ENCODE measurements at regions not wholly inside any gene's neighbourhood (a gene's known extent, or its start where the extent isn't known, plus 50 kb on each side); places are given as distances from the start of the nearest gene placed in this dataset.

DNA sequence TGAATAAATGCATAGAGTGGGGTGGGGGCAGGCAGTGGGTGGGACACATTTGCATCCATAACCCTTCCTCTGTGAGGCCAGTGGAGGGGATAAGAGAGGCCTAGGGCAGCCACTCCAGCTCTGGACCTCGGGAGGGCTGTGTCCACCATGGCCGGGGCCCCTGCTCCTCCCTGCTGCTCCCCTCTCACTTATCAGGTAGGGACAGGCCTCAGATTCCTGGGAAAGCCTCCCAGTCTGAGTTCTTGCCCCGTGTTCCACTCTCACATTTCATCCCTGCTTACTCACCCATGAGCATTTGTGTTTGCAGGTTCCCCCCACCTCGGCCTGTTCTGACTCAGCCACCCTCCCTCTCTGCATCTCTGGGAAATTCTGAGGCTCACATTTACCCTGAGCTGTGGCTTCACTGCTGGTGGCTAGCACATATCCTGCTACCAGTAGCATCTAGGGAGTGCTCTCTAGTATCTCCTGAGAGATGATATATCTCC lies 128.7 kb upstream of the TOP3B start:
- peak overlapping the region in 4 of 7 donors; percentile 41 to 87 (median 63) for H3K27ac Mint-ChIP-seq
- peak overlapping the region in 2 of 8 donors; percentile 20 to 28 for H3K4me3 Mint-ChIP-seq
- DNase-seq = no peak
- Histone ChIP-seq H3K9me3 (ENCODE audit: control insufficient read depth in 1 of 2, low read length in 2 of 2) (no peaks in the 10 kb centered on the region), H3K4me3 (ENCODE audit: low read length in 2 of 2) (no peak overlapping the region), H3K27ac (ENCODE audit: low read depth, low read length) (no peak overlapping the region), H3K27me3 (ENCODE audit: insufficient read depth, low read length) (no peaks in the 10 kb centered on the region), H3K36me3 (ENCODE audit: insufficient read depth, low read length) (no peaks in the 10 kb centered on the region), H3K4me1 (ENCODE audit: insufficient read depth, low read length) (peaks cover 19% of the 10 kb centered on the region)
- intact Hi-C loops (cut with micrococcal nuclease) = no loop called here
- no peaks in the 10 kb centered on the region for H3K36me3 Mint-ChIP-seq
- ChIA-PET CTCF (ENCODE audit: partially characterized antibody) (no interaction called here), POLR2A (ENCODE audit: partially characterized antibody) (no interaction called here)
- no peaks in the 10 kb centered on the region for H3K9me3 Mint-ChIP-seq
- peaks cover 8 to 20% (median 14%) of the 10 kb centered on the region in 4 donors for H3K4me1 Mint-ChIP-seq
- peaks cover 0 to 1% of the 10 kb centered on the region in 2 donors for H3K27me3 Mint-ChIP-seq

GRCh38 chr22:22110548-22111266 lies 128.1 kb upstream of the TOP3B start:
- Histone ChIP-seq H3K36me3 (ENCODE audit: insufficient read depth, low read length) (no peaks in the 10 kb centered on the region), H3K27ac (ENCODE audit: low read depth, low read length) (no peak overlapping the region), H3K4me3 (ENCODE audit: low read length in 2 of 2) (no peak overlapping the region), H3K27me3 (ENCODE audit: insufficient read depth, low read length) (no peaks in the 10 kb centered on the region), H3K9me3 (ENCODE audit: control insufficient read depth in 1 of 2, low read length in 2 of 2) (no peaks in the 10 kb centered on the region), H3K4me1 (ENCODE audit: insufficient read depth, low read length) (peaks cover 19% of the 10 kb centered on the region)
- intact Hi-C loops (cut with micrococcal nuclease) = no loop called here
- Mint-ChIP-seq H3K36me3 (no peaks in the 10 kb centered on the region), H3K4me1 (peaks cover 8 to 20% (median 14%) of the 10 kb centered on the region in 4 donors), H3K9me3 (no peaks in the 10 kb centered on the region), H3K27me3 (peaks cover 0 to 1% of the 10 kb centered on the region in 2 donors), H3K27ac (peak overlapping the region in 4 of 7 donors; percentile 41 to 85 (median 62)), H3K4me3 (no peak overlapping the region)
- CTCF ChIA-PET (ENCODE audit: partially characterized antibody) = no interaction called here
- POLR2A ChIA-PET (ENCODE audit: partially characterized antibody) = no interaction called here
- DNase-seq = peak; percentile 11 to 50 (median 17)

- ChIA-PET CTCF (ENCODE audit: partially characterized antibody) (no interaction called here), POLR2A (ENCODE audit: partially characterized antibody) (no interaction called here)
- intact Hi-C loops (cut with micrococcal nuclease) = no loop called here
- no peak overlapping the region for H3K4me3 Mint-ChIP-seq
- H3K27ac Mint-ChIP-seq = peak overlapping the region in 2 of 7 donors; percentile 28 to 35
- no peak for DNase-seq
- Histone ChIP-seq H3K4me1 (ENCODE audit: insufficient read depth, low read length) (peaks cover 19% of the 10 kb centered on the region), H3K36me3 (ENCODE audit: insufficient read depth, low read length) (no peaks in the 10 kb centered on the region), H3K4me3 (ENCODE audit: low read length in 2 of 2) (no peak overlapping the region), H3K9me3 (ENCODE audit: control insufficient read depth in 1 of 2, low read length in 2 of 2) (no peaks in the 10 kb centered on the region), H3K27me3 (ENCODE audit: insufficient read depth, low read length) (no peaks in the 10 kb centered on the region), H3K27ac (ENCODE audit: low read depth, low read length) (no peak overlapping the region)
- H3K4me1 Mint-ChIP-seq = peaks cover 8 to 20% (median 14%) of the 10 kb centered on the region in 4 donors
- H3K36me3 Mint-ChIP-seq = no peaks in the 10 kb centered on the region
- no peaks in the 10 kb centered on the region for H3K9me3 Mint-ChIP-seq
- peaks cover 0 to 5% of the 10 kb centered on the region in 2 donors for H3K27me3 Mint-ChIP-seq
Observed at GRCh38 chr22:22109693-22110466, 127.3 kb upstream of the TOP3B start.

GRCh38 chr22:22106855-22107254 lies 124.3 kb upstream of the TOP3B start:
- no peaks in the 10 kb centered on the region for H3K36me3 ChIP-seq (ENCODE audit: insufficient read depth, low read length)
- intact Hi-C loops (cut with micrococcal nuclease) = no loop called here
- Mint-ChIP-seq H3K36me3 (no peaks in the 10 kb centered on the region), H3K4me1 (peaks cover 8 to 19% (median 13%) of the 10 kb centered on the region in 4 donors), H3K9me3 (no peaks in the 10 kb centered on the region), H3K27ac (no peak overlapping the region), H3K27me3 (peaks cover 5 to 6% of the 10 kb centered on the region in 2 donors), H3K4me3 (no peak overlapping the region)
- CTCF ChIA-PET (ENCODE audit: partially characterized antibody) = no interaction called here
- no peak overlapping the region for H3K27ac ChIP-seq (ENCODE audit: low read depth, low read length)
- peaks cover 19% of the 10 kb centered on the region for H3K4me1 ChIP-seq (ENCODE audit: insufficient read depth, low read length)
- no peak overlapping the region for H3K4me3 ChIP-seq (ENCODE audit: low read length in 2 of 2)
- POLR2A ChIA-PET (ENCODE audit: partially characterized antibody) = no interaction called here
- no peaks in the 10 kb centered on the region for H3K9me3 ChIP-seq (ENCODE audit: control insufficient read depth in 1 of 2, low read length in 2 of 2)
- DNase-seq = no peak
- H3K27me3 ChIP-seq (ENCODE audit: insufficient read depth, low read length) = no peaks in the 10 kb centered on the region

DNA sequence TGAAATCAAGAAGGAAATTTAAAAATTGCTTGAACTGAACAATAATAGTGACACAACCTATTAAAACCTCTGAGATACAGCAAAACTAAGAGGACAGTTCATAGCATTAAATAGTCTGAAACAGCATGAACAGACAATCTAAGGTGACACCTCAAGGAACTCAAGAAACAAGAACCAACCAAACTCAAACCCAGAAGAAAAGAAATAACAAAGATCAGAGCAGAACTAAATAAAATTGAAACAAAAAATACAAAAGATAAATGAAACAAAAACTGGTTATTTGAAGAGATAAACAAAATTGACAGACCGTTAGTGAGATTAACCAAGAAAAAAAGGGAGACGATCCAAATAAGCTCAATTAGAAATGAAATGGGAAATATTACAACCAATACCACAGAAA lies 122.8 kb upstream of the TOP3B start:
- Histone ChIP-seq H3K4me1 (ENCODE audit: insufficient read depth, low read length) (peaks cover 5% of the 10 kb centered on the region), H3K9me3 (ENCODE audit: control insufficient read depth in 1 of 2, low read length in 2 of 2) (no peaks in the 10 kb centered on the region), H3K4me3 (ENCODE audit: low read length in 2 of 2) (no peak overlapping the region), H3K27me3 (ENCODE audit: insufficient read depth, low read length) (no peaks in the 10 kb centered on the region), H3K36me3 (ENCODE audit: insufficient read depth, low read length) (no peaks in the 10 kb centered on the region), H3K27ac (ENCODE audit: low read depth, low read length) (no peak overlapping the region)
- ChIA-PET POLR2A (ENCODE audit: partially characterized antibody) (no interaction called here), CTCF (ENCODE audit: partially characterized antibody) (no interaction called here)
- no peak overlapping the region for H3K27ac Mint-ChIP-seq
- peaks cover 5 to 6% of the 10 kb centered on the region in 2 donors for H3K27me3 Mint-ChIP-seq
- H3K4me1 Mint-ChIP-seq = peaks cover 0 to 4% (median 0%) of the 10 kb centered on the region in 4 donors
- no peak overlapping the region for H3K4me3 Mint-ChIP-seq
- no peaks in the 10 kb centered on the region for H3K36me3 Mint-ChIP-seq
- no peak for DNase-seq
- H3K9me3 Mint-ChIP-seq = no peaks in the 10 kb centered on the region
- intact Hi-C loops (cut with micrococcal nuclease) = no loop called here

GRCh38 chr22:22103078-22103875 lies 120.7 kb upstream of the TOP3B start:
- Mint-ChIP-seq H3K9me3 (no peaks in the 10 kb centered on the region), H3K27me3 (peaks cover 7 to 13% of the 10 kb centered on the region in 2 donors), H3K4me3 (no peak overlapping the region), H3K4me1 (no peaks in the 10 kb centered on the region), H3K36me3 (no peaks in the 10 kb centered on the region), H3K27ac (no peak overlapping the region)
- DNase-seq = no peak
- Histone ChIP-seq H3K4me3 (ENCODE audit: low read length in 2 of 2) (no peak overlapping the region), H3K9me3 (ENCODE audit: control insufficient read depth in 1 of 2, low read length in 2 of 2) (no peaks in the 10 kb centered on the region), H3K27me3 (ENCODE audit: insufficient read depth, low read length) (no peaks in the 10 kb centered on the region), H3K36me3 (ENCODE audit: insufficient read depth, low read length) (no peaks in the 10 kb centered on the region), H3K4me1 (ENCODE audit: insufficient read depth, low read length) (no peaks in the 10 kb centered on the region), H3K27ac (ENCODE audit: low read depth, low read length) (no peak overlapping the region)
- intact Hi-C loops (cut with micrococcal nuclease) = no loop called here
- POLR2A ChIA-PET (ENCODE audit: partially characterized antibody) = no interaction called here
- CTCF ChIA-PET (ENCODE audit: partially characterized antibody) = no interaction called here

Data from CD4-positive, alpha-beta memory T cell (primary cell).